Endothelial cell of umbilical vein (primary cell): ENCODE measurements at regions not wholly inside any gene's neighbourhood (a gene's known extent, or its start where the extent isn't known, plus 50 kb on each side); places are given as distances from the start of the nearest gene placed in this dataset.

ENCODE experiments used
- BruUV-seq: library from RNA; stranded (reverse); fragments of 400-500 nt; replicated peaks from 2 replicates; lab custom pipeline; 2021; lab: Mats Ljungman, UMichigan
- CTCF ChIA-PET: fragments of 300-600, 350-600 bp; sonication (Branson Sonifier 250); formaldehyde crosslinking; loops from one replicate; lab custom pipeline; 2021; ENCODE audit warnings: antibody characterized with exemption, inconsistent platforms; lab: Charles Lee
- POLR2A ChIA-PET: fragments of 300-600, 350-600 bp; sonication (Branson Sonifier 250); formaldehyde crosslinking; loops from one replicate; lab custom pipeline; 2021; ENCODE audit warnings: antibody characterized with exemption, inconsistent platforms; lab: Charles Lee
- DNase-seq: peaks from one replicate; pipeline ENCODE4 v3.0.0-alpha.2; 2011; ENCODE audit warnings: low read depth, low spot score
- FAIRE-seq: peaks from 2 replicates; lab custom pipeline; 2011; peaks lifted over from hg19 to GRCh38; lab: Jason Lieb, UNC
- H2AFZ ChIP-seq: 2 replicates; pipeline ENCODE4 v1.6.0; 2012; ENCODE audit warnings: low read depth, low read length, control low read depth, inconsistent platforms
- H3K27ac ChIP-seq: 2 replicates; pipeline ENCODE4 v1.5.1; 2011; ENCODE audit warnings: low read depth, mild to moderate bottlenecking, control low read depth, low read length, moderate library complexity; ENCODE audit not compliant: insufficient read depth
- H3K27me3 ChIP-seq, 2 experiments: 2 replicates each; pipeline versions ENCODE4 v1.6.0 to v1.6.1; 2011; ENCODE audit warnings: low read length in 2 of 2, mixed read lengths in 1 of 2; ENCODE audit not compliant: control insufficient read depth in 2 of 2, insufficient read depth in 2 of 2
- H3K36me3 ChIP-seq, 2 experiments: 2 replicates in 1 of 2; 3 replicates in 1 of 2; pipeline ENCODE4 v1.5.1; 2011; ENCODE audit warnings: low read length in 2 of 2, mild to moderate bottlenecking in 1 of 2, moderate library complexity in 1 of 2; ENCODE audit not compliant: control insufficient read depth in 2 of 2, insufficient read depth in 2 of 2; ENCODE audit errors: extremely low read depth in 1 of 2
- H3K4me1 ChIP-seq: 3 replicates; pipeline ENCODE4 v1.5.1; 2011; ENCODE audit warnings: mild to moderate bottlenecking, low read length; ENCODE audit not compliant: control insufficient read depth, insufficient read depth; ENCODE audit errors: extremely low read depth
- H3K4me2 ChIP-seq: 2 replicates; pipeline ENCODE4 v1.6.1; 2011; ENCODE audit warnings: low read length, control low read depth, mixed read lengths; ENCODE audit not compliant: insufficient read depth
- H3K4me3 ChIP-seq, 3 experiments: fragments of 200-600 bp in 1 of 3; sonication (generic), shearing (Covaris generic) in 1 of 3; replicated peaks in 1 of 3; 2 replicates each; pipeline ENCODE4 v1.5.1; 2011 to 2016; ENCODE audit warnings: control low read depth in 3 of 3, low read length in 3 of 3, mild to moderate bottlenecking in 2 of 3, inconsistent platforms in 1 of 3, low read depth in 1 of 3, moderate library complexity in 1 of 3; ENCODE audit not compliant: insufficient read depth in 1 of 3
- H3K79me2 ChIP-seq: 2 replicates; pipeline ENCODE4 v1.6.0; 2012; ENCODE audit warnings: low read length, inconsistent platforms; ENCODE audit not compliant: control insufficient read depth, insufficient read depth
- H3K9ac ChIP-seq: replicated peaks from 2 replicates; pipeline ENCODE3; 2011; ENCODE audit warnings: low read length, control low read depth; ENCODE audit not compliant: insufficient read depth; ENCODE audit errors: extremely low read depth
- H3K9me1 ChIP-seq: replicated peaks from 3 replicates; pipeline ENCODE4 v1.6.0; 2011; ENCODE audit warnings: mild to moderate bottlenecking, low read length; ENCODE audit not compliant: control insufficient read depth, insufficient read depth; ENCODE audit errors: extremely low read depth
- H3K9me3 ChIP-seq: replicated peaks from 2 replicates; pipeline ENCODE4 v1.5.1; 2012; ENCODE audit warnings: low read length, inconsistent platforms; ENCODE audit not compliant: control insufficient read depth, insufficient read depth
- H4K20me1 ChIP-seq: replicated peaks from 2 replicates; pipeline ENCODE3; 2011; ENCODE audit warnings: mild to moderate bottlenecking, low read length; ENCODE audit not compliant: control insufficient read depth, insufficient read depth; ENCODE audit errors: extremely low read depth
- CTCF ChIP-seq, 2 donors: IDR thresholded peaks; 1 replicate in 1 of 2; 2 replicates in 1 of 2; pipeline ENCODE4 v1.5.1; 2011; ENCODE audit warnings: low read length in 2 of 2, mild to moderate bottlenecking in 2 of 2, moderate library complexity in 2 of 2, control low read depth in 1 of 2, inconsistent platforms in 1 of 2, low read depth in 1 of 2; ENCODE audit not compliant: insufficient read depth in 1 of 2; ENCODE audit errors: extremely low read depth in 1 of 2
- EZH2 ChIP-seq: IDR thresholded peaks from 2 replicates; pipeline ENCODE4 v1.6.1; 2012; ENCODE audit warnings: borderline replicate concordance, low read depth, mild to moderate bottlenecking, moderate library complexity, low read length, inconsistent platforms; ENCODE audit not compliant: severe bottlenecking
- FOS ChIP-seq: IDR thresholded peaks from 2 replicates; pipeline ENCODE4 v1.6.1; 2011; ENCODE audit warnings: mild to moderate bottlenecking, low read length, moderate library complexity, borderline replicate concordance; ENCODE audit not compliant: insufficient read depth
- GATA2 ChIP-seq: IDR thresholded peaks from 2 replicates; pipeline ENCODE4 v1.7.0; 2011; ENCODE audit warnings: low read depth, mild to moderate bottlenecking, moderate library complexity, mixed read lengths, low read length; ENCODE audit not compliant: insufficient read length, insufficient read depth
- JUN ChIP-seq: IDR thresholded peaks from 2 replicates; pipeline ENCODE4 v1.6.1; 2011; ENCODE audit warnings: borderline replicate concordance, low read depth; ENCODE audit not compliant: insufficient read length, insufficient read depth
- MYC ChIP-seq: IDR thresholded peaks from one replicate; pipeline ENCODE4 v1.6.1; 2011; ENCODE audit warnings: mild to moderate bottlenecking, low read depth, low read length
- POLR2A ChIP-seq: IDR thresholded peaks from 2 replicates; pipeline ENCODE4 v1.6.1; 2012; ENCODE audit warnings: low read depth, mild to moderate bottlenecking, control low read depth, low read length
- POLR2AphosphoS5 ChIP-seq: IDR thresholded peaks from 2 replicates; pipeline ENCODE4 v1.6.1; 2012; ENCODE audit warnings: low read depth, mild to moderate bottlenecking, control low read depth, low read length, moderate library complexity; ENCODE audit not compliant: insufficient read depth
- dilution Hi-C: fragments of 300-500 bp; cut with MboI; formaldehyde crosslinking; loops from one replicate; pipeline ENCODE4 v1.15.0; 2019; ENCODE audit warnings: low sequenced_read_pairs; ENCODE audit not compliant: extremely low pct_ligation_motif_present
- intact Hi-C: fragments of 100-400 bp; cut with micrococcal nuclease; formaldehyde crosslinking; loops from one replicate; pipeline ENCODE4 v1.10.0; 2022

- dilution Hi-C loops (no loop called here), intact Hi-C loops (no loop called here)
- Histone ChIP-seq H3K4me1 (no peaks in the 10 kb centered on the region), H2AFZ (no peak overlapping the region), H3K36me3 (no peaks in the 10 kb centered on the region), H3K27ac (no peak overlapping the region), H3K27me3 (no peaks in the 10 kb centered on the region), H4K20me1 (no peaks in the 10 kb centered on the region), H3K9me1 (no peaks in the 10 kb centered on the region), H3K9me3 (no peaks in the 10 kb centered on the region), H3K9ac (no peak overlapping the region), H3K4me2 (no peak overlapping the region), H3K4me3 (no peak overlapping the region), H3K79me2 (no peaks in the 10 kb centered on the region)
- no peak for TF ChIP-seq EZH2
- TF ChIP-seq CTCF (IDR thresholded peaks at IDR 0.05; ENCODE audit: extremely low read depth in 1 of 2, insufficient read depth in 1 of 2, low read depth in 1 of 2, low read length in 2 of 2): no peak
- no peak for TF ChIP-seq GATA2
- TF ChIP-seq MYC: no peak
- TF ChIP-seq POLR2AphosphoS5: no peak
- TF ChIP-seq JUN: no peak
- no peak for TF ChIP-seq POLR2A
- no peak for TF ChIP-seq FOS
- DNase-seq (no peak), FAIRE-seq (no peak)
- ChIA-PET CTCF (interaction anchor here (0.5 to 1.5 kb wide), 2 partner anchors 9 to 361 kb away, joined by 4 read pairs; no protein-coding TSS in a partner anchor), POLR2A (no interaction called here)
- BruUV-seq: no TSS peak
Observed at GRCh38 chr14:100467046-100467750, 120.0 kb downstream of the BEGAIN start.
